ENCODE measurements at regions not wholly inside any gene's neighbourhood (a gene's known extent, or its start where the extent isn't known, plus 50 kb on each side); places are given as distances from the start of the nearest gene placed in this dataset.

- Mint-ChIP-seq H3K27ac (ENCODE audit: unreplicated experiment) (no peak overlapping the region), H3K36me3 (ENCODE audit: low read depth, unreplicated experiment) (no peaks in the 10 kb centered on the region), H3K4me1 (ENCODE audit: unreplicated experiment) (no peaks in the 10 kb centered on the region), H3K4me3 (ENCODE audit: unreplicated experiment) (no peak overlapping the region), H3K9me3 (ENCODE audit: unreplicated experiment) (no peaks in the 10 kb centered on the region), H3K27me3 (ENCODE audit: unreplicated experiment) (no peaks in the 10 kb centered on the region)
- TF ChIP-seq, protein P1, sequence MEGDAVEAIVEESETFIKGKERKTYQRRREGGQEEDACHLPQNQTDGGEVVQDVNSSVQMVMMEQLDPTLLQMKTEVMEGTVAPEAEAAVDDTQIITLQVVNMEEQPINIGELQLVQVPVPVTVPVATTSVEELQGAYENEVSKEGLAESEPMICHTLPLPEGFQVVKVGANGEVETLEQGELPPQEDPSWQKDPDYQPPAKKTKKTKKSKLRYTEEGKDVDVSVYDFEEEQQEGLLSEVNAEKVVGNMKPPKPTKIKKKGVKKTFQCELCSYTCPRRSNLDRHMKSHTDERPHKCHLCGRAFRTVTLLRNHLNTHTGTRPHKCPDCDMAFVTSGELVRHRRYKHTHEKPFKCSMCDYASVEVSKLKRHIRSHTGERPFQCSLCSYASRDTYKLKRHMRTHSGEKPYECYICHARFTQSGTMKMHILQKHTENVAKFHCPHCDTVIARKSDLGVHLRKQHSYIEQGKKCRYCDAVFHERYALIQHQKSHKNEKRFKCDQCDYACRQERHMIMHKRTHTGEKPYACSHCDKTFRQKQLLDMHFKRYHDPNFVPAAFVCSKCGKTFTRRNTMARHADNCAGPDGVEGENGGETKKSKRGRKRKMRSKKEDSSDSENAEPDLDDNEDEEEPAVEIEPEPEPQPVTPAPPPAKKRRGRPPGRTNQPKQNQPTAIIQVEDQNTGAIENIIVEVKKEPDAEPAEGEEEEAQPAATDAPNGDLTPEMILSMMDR (IDR thresholded peaks at IDR 0.05; ENCODE audit: unreplicated experiment), result no peak
- no peak for DNase-seq (ENCODE audit: low spot score)
Measured at GRCh38 chr7:41608447-41608846, 94.4 kb downstream of the INHBA start.

GRCh38 chr7:41603985-41604384, 98.9 kb downstream of the INHBA start:
- H3K9me3 Mint-ChIP-seq (ENCODE audit: unreplicated experiment), result no peaks in the 10 kb centered on the region
- no peaks in the 10 kb centered on the region for H3K27me3 Mint-ChIP-seq (ENCODE audit: unreplicated experiment)
- H3K4me1 Mint-ChIP-seq (ENCODE audit: unreplicated experiment), result no peaks in the 10 kb centered on the region
- H3K27ac Mint-ChIP-seq (ENCODE audit: unreplicated experiment), result no peak overlapping the region
- no peak for DNase-seq (ENCODE audit: low spot score)
- TF ChIP-seq, protein P1 (IDR thresholded peaks at IDR 0.05; ENCODE audit: unreplicated experiment), result no peak
- H3K4me3 Mint-ChIP-seq (ENCODE audit: unreplicated experiment), result no peak overlapping the region
- no peaks in the 10 kb centered on the region for H3K36me3 Mint-ChIP-seq (ENCODE audit: low read depth, unreplicated experiment)

DNA sequence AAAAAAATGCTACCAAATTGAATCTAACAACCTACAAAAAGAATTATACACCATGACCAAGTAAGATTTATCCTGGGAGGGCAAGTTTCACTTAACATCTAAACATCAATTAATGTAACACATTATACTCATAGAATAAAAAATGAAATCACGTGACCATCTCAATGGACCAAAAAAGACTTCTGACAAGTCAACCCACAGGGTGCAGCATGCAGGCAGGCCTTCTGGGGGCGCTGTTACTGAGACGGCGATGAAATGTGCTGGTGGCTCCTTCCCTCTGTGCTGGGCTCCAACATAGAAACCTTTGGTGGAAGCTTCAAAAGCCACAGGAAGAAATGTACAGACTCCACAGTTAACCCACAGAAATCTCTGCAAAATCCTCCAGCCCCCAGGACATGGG, 103.1 kb downstream of the INHBA start:
- Mint-ChIP-seq H3K36me3 (ENCODE audit: low read depth, unreplicated experiment) (no peaks in the 10 kb centered on the region), H3K9me3 (ENCODE audit: unreplicated experiment) (no peaks in the 10 kb centered on the region), H3K4me1 (ENCODE audit: unreplicated experiment) (no peaks in the 10 kb centered on the region), H3K27me3 (ENCODE audit: unreplicated experiment) (no peaks in the 10 kb centered on the region), H3K4me3 (ENCODE audit: unreplicated experiment) (no peak overlapping the region), H3K27ac (ENCODE audit: unreplicated experiment) (no peak overlapping the region)
- peak; percentile 22 for DNase-seq (ENCODE audit: low spot score)
- TF ChIP-seq, protein P1 (IDR thresholded peaks at IDR 0.05; ENCODE audit: unreplicated experiment), result peak; percentile 56

- Mint-ChIP-seq H3K27ac (ENCODE audit: unreplicated experiment) (no peak overlapping the region), H3K36me3 (ENCODE audit: low read depth, unreplicated experiment) (no peaks in the 10 kb centered on the region), H3K4me3 (ENCODE audit: unreplicated experiment) (no peak overlapping the region), H3K4me1 (ENCODE audit: unreplicated experiment) (no peaks in the 10 kb centered on the region), H3K27me3 (ENCODE audit: unreplicated experiment) (no peaks in the 10 kb centered on the region), H3K9me3 (ENCODE audit: unreplicated experiment) (no peaks in the 10 kb centered on the region)
- TF ChIP-seq, protein P1 (IDR thresholded peaks at IDR 0.05; ENCODE audit: unreplicated experiment), result no peak
- DNase-seq (ENCODE audit: low spot score), result no peak
Measured at GRCh38 chr7:41592794-41593193, 110.1 kb downstream of the INHBA start.

GRCh38 chr7:41592236-41592635, 110.7 kb downstream of the INHBA start:
- H3K9me3 Mint-ChIP-seq (ENCODE audit: unreplicated experiment), result no peaks in the 10 kb centered on the region
- H3K27ac Mint-ChIP-seq (ENCODE audit: unreplicated experiment), result no peak overlapping the region
- no peaks in the 10 kb centered on the region for H3K4me1 Mint-ChIP-seq (ENCODE audit: unreplicated experiment)
- H3K36me3 Mint-ChIP-seq (ENCODE audit: low read depth, unreplicated experiment), result no peaks in the 10 kb centered on the region
- TF ChIP-seq, protein P1 (IDR thresholded peaks at IDR 0.05; ENCODE audit: unreplicated experiment), result no peak
- DNase-seq (ENCODE audit: low spot score), result no peak
- H3K27me3 Mint-ChIP-seq (ENCODE audit: unreplicated experiment), result no peaks in the 10 kb centered on the region
- H3K4me3 Mint-ChIP-seq (ENCODE audit: unreplicated experiment), result no peak overlapping the region
